ENCODE measurements at regions not wholly inside any gene's neighbourhood (a gene's known extent, or its start where the extent isn't known, plus 50 kb on each side); places are given as distances from the start of the nearest gene placed in this dataset.

- TF ChIP-seq POLR2A (IDR thresholded peaks at IDR 0.05; ENCODE audit: low read length) (no peak), GATA1 (IDR thresholded peaks at IDR 0.05; ENCODE audit: low read depth, low read length) (no peak)
Observed at GRCh38 chr14:83151571-83151970, 1617.9 kb upstream of the SEL1L start.

All from erythroblast (primary cell).